HG03565 (cell line): ENCODE measurements at regions not wholly inside any gene's neighbourhood (a gene's known extent, or its start where the extent isn't known, plus 50 kb on each side); places are given as distances from the start of the nearest gene placed in this dataset.
"Not testable (repeated sequence)": the region's sequence is repeated elsewhere in the genome, so short reads cannot be mapped to it uniquely, and the experiment has no call there.

ENCODE experiments used
- ATAC-seq: cut with Tn5 transposase; IDR thresholded peaks from one replicate; pipeline ENCODE4 v1.9.1; 2021; ENCODE audit warnings: mild to moderate bottlenecking, moderate library complexity; ENCODE audit not compliant: unreplicated experiment

DNA sequence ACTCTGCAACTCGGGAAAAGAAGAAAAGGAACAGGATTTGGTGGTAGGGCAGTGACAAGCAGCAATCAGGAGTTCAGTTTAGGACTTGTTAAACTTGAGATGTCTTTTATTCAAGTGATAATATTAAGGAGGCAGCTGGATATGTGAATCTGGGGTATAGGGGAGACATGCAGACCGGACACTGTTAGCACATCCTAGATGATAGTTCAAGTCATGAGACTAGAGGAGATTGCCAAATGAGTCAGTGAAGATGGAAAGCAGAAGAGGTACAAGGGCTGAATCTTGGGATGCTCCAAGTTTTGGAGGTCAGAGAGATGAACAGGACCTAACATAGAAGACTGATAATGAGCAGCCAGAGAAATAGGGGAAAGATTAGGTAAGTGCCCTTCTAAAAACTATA, 69.5 kb upstream of the PSME4 start:
- no peak for ATAC-seq

DNA sequence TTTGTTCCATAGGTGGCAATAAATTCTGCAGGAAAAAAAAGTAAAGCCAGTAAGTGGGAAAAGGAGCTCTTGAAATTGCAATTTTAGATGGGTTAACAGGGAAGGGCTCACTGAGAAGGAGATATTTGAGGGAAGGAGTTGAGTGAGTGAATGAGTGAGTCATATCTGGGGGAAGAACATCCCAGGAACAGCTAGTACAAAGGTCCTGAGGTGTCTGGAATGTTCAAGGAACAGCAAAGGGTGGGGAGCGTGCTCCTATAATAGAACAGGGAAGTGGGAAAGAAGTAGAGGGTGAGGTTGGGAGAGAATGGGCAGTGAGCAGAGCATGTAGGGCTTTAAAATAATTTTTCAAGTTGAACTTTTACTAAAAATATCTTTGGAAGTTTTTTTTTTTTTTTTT, 68.0 kb upstream of the PSME4 start:
- no peak for ATAC-seq

DNA sequence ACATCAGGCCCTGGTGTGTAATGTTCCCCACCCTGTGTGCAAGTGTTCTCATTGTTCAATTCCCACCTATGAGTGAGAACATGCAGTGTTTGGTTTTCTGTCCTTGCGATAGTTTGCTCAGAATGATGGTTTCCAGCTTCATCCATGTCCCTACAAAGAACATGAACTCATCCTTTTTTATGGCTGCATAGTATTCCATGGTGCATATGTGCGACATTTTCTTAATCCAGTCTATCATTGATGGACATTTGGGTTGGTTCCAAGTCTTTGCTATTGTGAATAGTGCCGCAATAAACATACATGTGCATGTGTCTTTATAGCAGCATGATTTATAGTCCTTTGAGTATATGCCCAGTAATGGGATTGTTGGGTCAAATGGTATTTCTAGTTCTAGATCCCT, 60.5 kb upstream of the PSME4 start:
- not testable (repeated sequence) for ATAC-seq

DNA sequence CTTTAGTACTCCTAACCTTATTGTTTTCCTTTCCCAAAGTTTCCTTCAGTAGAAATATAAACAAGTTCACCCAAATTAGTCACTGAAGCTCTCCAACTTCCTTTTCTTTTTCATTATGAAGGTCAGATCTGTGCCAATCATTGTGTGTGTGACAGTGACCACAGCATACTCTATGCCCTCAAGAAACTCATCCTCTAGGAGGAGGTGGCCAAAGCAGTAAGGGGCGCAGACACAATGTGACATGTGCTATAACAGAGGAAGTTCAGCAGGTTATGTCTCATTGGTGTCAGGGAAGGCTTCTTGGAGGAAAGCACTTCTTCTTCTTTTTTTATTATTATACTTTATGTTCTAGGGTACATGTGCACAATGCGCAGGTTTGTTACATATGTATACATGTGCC, 60.0 kb upstream of the PSME4 start:
- no peak for ATAC-seq

DNA sequence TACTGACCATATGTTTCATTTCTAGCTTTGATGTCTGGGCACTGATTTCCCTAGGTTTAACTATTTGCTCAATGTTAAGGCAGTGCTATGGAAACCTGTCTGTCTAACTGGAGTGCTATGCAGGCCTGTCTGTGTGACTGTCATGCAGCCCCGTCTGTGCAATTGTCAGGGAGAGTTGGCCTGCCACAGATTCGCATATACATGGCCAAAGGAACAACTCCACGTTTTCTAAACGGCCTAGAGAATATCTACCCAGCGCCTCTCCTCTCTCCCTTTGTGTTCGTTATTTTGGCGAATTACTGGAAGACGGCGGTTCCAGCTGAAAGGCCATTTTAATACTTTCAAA, 59.6 kb upstream of the PSME4 start:
- no peak for ATAC-seq

DNA sequence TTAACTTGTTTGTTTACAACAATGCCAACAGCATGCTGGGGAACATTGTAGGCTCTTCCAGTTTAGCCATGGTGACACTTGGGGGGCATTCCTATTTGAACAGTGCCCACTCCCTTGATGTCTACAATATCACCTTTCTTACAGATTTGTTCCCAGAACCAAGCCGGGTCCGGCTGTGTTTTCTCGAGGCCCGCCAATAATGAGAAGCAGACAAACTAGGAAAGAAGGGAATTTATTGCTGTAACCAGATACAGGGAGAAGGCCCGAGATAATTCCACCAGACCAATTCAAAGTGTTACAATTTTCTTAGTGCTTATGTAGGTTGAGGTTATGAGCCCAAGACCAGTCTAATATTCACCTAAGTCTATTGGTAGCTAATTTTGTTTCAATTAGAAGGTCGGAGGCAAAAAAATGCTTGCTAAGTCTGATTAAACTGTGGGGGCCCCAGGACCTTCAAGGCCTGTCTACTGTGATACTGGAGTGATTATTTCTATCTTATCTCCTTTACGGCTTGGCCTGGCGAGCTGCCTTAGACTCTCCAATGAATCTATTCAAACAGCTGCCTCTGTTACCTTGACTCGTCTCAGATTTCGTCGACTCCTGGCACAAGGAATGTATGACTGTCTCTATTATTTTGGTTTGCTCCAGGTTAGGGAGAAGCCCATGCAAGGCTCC, 59.1 kb upstream of the PSME4 start:
- ATAC-seq: no peak

DNA sequence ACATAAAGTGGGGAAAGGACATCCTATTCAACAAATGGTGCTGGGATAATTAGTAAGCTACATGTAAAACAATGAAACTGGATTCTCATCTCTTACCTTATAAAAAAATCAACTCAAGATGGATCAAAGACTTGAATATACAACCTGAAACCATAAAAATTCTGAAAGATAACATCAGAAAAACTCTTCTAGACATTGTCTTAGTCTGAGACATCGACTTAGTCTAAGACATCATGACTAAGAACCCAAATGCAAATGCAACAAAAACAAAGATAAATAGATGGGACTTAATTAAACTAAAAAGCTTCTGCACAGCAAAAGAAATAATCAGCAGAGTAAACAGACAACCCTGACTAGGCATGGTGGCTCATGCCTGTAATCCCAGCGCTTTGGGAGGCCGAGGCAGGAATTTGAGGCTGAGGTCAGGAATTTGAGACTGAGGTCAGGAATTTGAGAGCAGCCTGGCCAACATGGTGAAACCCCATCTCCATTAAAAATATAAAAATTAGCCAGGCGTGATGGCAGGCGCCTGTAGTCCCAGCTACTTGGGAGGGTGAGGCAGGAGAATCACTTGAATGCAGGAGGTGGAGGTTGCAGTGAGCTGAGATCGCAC, 54.8 kb upstream of the PSME4 start:
- ATAC-seq: not testable (repeated sequence)

DNA sequence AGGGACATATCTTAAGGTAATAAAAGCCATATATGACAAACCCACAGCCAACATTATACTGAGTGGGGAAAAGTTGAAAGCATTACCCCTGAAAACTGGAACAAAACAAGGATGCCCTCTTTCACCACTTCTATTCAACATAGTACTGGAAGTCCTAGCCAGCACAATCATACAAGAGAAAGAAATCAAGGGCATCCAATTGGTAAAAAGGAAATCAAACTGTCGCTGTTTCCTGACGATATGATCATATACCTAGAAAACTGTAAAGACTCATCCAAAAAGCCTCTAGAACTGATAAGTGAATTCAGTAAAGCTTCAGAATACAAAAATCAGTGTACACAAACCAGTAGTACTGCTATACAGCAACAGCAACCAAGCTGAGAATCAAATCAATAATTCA, 53.8 kb upstream of the PSME4 start:
- ATAC-seq: no peak

DNA sequence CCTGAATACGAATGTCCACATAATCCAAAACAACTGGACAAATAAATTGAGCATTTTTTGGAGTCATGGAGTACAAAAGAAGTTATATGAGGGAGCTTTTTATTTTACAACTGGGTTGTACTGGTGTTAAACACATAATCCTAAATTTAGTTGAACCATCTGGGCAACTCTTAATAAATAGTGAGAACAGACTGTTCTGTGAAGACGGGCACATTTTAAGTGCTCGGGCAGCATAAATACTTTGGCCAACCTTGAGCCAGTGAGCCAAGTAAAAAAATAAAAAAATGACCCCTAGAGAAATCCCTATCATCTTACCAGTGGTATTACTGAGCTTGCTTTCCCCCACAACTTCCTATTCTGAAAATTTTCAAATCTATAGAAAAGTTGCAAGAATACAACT, 50.9 kb upstream of the PSME4 start:
- ATAC-seq: no peak

DNA sequence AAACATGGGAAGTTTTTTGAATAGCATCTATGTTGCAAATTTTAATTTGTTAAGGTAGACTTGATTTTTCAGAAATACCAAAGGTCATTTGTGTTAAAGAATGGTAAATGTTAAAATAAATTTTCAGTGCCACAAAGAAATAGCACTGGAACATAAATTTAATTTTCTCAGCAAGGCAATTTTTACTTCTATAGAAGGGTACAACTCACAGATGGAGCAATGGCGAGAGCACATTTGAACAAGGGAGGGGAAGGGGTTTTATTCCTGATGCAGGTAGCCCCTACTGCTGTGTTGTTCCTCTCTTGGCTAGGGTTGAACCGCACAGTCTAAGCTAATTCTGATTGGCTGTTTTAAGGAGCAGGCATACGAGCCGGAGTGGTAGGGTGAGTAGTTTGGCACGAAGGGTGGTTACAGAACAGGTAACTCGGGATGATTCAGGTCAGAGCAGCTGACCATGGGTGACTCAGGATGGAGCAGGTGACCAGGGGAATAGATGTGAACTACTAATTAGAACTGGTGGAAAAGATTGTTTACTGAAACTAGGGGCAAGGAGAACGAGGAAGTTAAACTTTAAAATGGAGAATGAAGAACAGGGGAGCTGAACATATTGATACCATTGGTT, 50.1 kb upstream of the PSME4 start:
- no peak for ATAC-seq
